Esophagus squamous epithelium (tissue), 5 donors: ENCODE measurements at regions not wholly inside any gene's neighbourhood (a gene's known extent, or its start where the extent isn't known, plus 50 kb on each side); places are given as distances from the start of the nearest gene placed in this dataset.

Experiments
- DNase-seq: peaks from one replicate; lab custom pipeline; 2025; lab: John Stamatoyannopoulos, UW
- H3K27ac ChIP-seq, 4 donors: fragments of 200-600 bp; sonication (generic); one replicate each; pipeline ENCODE4 v1.5.1; 2016 to 2019; ENCODE audit warnings: mild to moderate bottlenecking in 1 of 4
- H3K27me3 ChIP-seq, 4 donors: fragments of 200-600 bp; sonication (generic); 1 replicate in 3 of 4; 2 replicates in 1 of 4; pipeline versions ENCODE4 v1.5.1 to v1.6.0; 2017 to 2021; ENCODE audit warnings: antibody characterized with exemption in 1 of 4
- H3K36me3 ChIP-seq, 3 donors: fragments of 200-600 bp; sonication (generic); one replicate each; pipeline ENCODE4 v1.5.1; 2016 to 2019
- H3K4me1 ChIP-seq, 3 donors: fragments of 200-600 bp; sonication (generic); one replicate each; pipeline ENCODE4 v1.5.1; 2017 to 2019
- H3K4me3 ChIP-seq, 4 donors: fragments of 200-600 bp; sonication (generic); 1 replicate in 3 of 4; 2 replicates in 1 of 4; pipeline ENCODE4 v1.5.1; 2016 to 2019; ENCODE audit warnings: mild to moderate bottlenecking in 2 of 4, moderate library complexity in 1 of 4
- H3K9me3 ChIP-seq, 3 donors: fragments of 200-600 bp; sonication (generic); one replicate each; pipeline ENCODE4 v1.5.1; 2016 to 2019
- POLR2A ChIP-seq, 4 donors: fragments of 450-650 bp; IDR thresholded peaks; one replicate each; pipeline ENCODE4 v1.6.1; 2017; ENCODE audit warnings: antibody characterized with exemption in 4 of 4, mild to moderate bottlenecking in 4 of 4, moderate library complexity in 3 of 4
- WGBS, 2 donors: methylation state at CpG; one replicate each; pipeline ENCODE4 v1.1.5; 2018; 5-methylcytosine and 5-hydroxymethylcytosine counted together
- intact Hi-C: fragments of 100-400 bp; cut with DNase I; formaldehyde crosslinking; loops from one replicate; pipeline ENCODE4 v1.15.0; 2022
- TF ChIP-seq, protein P1 (sequence below), 6 experiments: fragments of 450-650 bp in 4 of 6; fragments of 200-600 bp in 2 of 6; sonication (generic) in 2 of 6; IDR thresholded peaks; one replicate each; pipeline ENCODE4 v1.5.1; 2016 to 2019; ENCODE audit warnings: antibody characterized with exemption in 6 of 6, mild to moderate bottlenecking in 4 of 6, moderate library complexity in 4 of 6
- donor health status: DM: yes; HTN: yes; CAD: no.

DNA sequence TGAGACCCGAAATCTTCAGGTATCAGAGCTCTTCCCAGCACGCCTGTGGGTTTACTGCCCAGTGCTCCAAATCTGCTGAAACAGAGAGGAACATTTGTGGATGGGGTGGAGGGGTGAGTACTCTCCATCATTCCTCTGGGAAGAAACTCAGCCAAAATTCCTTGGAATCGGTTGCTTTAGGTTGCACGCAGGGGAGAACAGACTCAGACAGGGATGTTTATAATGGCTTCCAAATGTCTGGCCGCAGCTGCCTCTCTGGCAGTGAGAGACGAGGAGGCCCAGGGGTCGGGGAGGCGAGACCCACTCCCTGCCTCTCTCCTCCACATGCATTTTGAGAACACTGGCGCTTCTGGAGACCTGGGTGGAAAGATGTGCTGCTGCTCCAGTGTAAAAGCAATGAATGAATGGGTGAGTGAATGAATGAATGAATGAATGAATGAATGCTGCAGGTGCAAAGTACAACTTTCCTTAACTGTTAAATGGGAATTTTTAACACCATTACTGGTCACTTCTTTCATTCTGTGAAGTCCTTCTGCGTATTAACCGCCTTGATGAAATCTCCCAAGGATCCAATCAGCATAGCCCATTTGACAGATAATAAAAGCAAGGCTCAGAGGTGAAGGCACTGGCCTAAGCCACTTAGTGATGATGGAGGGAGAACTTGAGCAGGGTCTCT is 437.4 kb downstream of the MIAT start:
- Histone ChIP-seq H3K4me3 (no peak overlapping the region), H3K27ac (no peak overlapping the region), H3K9me3 (no peaks in the 10 kb centered on the region), H3K4me1 (peaks cover 0 to 3% (median 0%) of the 10 kb centered on the region in 3 donors), H3K27me3 (peaks cover 0 to 46% (median 0%) of the 10 kb centered on the region in 4 donors), H3K36me3 (no peaks in the 10 kb centered on the region)
- TF ChIP-seq POLR2A (IDR thresholded peaks at IDR 0.05), result no peak
- TF ChIP-seq, protein P1, sequence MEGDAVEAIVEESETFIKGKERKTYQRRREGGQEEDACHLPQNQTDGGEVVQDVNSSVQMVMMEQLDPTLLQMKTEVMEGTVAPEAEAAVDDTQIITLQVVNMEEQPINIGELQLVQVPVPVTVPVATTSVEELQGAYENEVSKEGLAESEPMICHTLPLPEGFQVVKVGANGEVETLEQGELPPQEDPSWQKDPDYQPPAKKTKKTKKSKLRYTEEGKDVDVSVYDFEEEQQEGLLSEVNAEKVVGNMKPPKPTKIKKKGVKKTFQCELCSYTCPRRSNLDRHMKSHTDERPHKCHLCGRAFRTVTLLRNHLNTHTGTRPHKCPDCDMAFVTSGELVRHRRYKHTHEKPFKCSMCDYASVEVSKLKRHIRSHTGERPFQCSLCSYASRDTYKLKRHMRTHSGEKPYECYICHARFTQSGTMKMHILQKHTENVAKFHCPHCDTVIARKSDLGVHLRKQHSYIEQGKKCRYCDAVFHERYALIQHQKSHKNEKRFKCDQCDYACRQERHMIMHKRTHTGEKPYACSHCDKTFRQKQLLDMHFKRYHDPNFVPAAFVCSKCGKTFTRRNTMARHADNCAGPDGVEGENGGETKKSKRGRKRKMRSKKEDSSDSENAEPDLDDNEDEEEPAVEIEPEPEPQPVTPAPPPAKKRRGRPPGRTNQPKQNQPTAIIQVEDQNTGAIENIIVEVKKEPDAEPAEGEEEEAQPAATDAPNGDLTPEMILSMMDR (IDR thresholded peaks at IDR 0.05), result no peak
- WGBS, 2 donors, result 52 to 70% methylated on average over 9 to 11 of the region's 11 CpGs
- no peak for DNase-seq
- intact Hi-C loops, result loop anchor here (10.0 kb wide), 1 partner anchor 100 kb away; no protein-coding TSS in a partner anchor

DNA sequence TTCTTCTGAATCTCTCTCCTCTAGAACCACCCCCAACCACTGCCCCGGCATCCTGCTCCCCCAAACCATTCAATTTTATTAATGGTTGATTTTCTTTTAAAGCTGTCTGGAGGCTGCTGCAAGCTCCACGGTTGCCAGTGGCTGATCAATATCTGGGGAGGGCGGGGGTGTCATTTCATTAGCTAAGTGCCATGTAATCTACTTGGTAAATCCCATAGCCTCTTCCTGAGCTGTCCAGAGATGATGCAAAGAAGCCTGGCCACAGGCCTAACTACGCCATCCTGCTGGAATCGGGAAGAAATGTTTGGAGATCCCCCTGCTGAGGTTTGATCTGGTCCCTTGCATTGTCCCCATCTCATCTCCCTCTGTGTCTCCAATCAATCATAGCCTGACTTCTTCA is 440.1 kb downstream of the MIAT start:
- H3K4me1 ChIP-seq, result peaks cover 0 to 6% (median 3%) of the 10 kb centered on the region in 3 donors
- no peak for DNase-seq
- 56 to 68% methylated on average over 4 to 5 of the region's 5 CpGs for WGBS, 2 donors
- TF ChIP-seq POLR2A (IDR thresholded peaks at IDR 0.05), result no peak
- TF ChIP-seq, protein P1 (IDR thresholded peaks at IDR 0.05), result no peak
- no peaks in the 10 kb centered on the region for H3K36me3 ChIP-seq
- H3K27ac ChIP-seq, result no peak overlapping the region
- H3K27me3 ChIP-seq, result peaks cover 0 to 56% (median 0%) of the 10 kb centered on the region in 4 donors
- no peaks in the 10 kb centered on the region for H3K9me3 ChIP-seq
- no peak overlapping the region for H3K4me3 ChIP-seq
- intact Hi-C loops, result loop anchor here (10.0 kb wide), 1 partner anchor 97 kb away; no protein-coding TSS in a partner anchor

DNA sequence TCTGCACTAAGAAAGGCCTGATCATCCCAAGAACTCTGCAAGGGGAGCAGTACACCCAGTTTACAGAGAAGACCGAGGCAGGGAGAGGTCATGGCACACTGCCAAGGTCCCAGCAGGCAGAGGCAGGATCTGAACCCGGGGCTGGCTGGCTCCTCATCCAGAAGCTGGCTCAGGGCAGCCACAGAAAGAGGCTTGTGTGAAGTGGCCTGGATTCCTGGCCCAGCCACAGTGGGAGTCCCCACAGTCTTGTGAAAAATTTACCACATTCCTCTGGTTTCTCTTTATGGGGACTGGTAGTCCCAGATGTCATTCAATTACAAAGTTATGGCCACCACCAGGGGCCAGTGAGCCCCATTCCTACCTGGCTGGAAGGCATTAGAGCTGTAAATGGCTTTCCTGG is 440.5 kb downstream of the MIAT start:
- Histone ChIP-seq H3K4me3 (no peak overlapping the region), H3K4me1 (peaks cover 0 to 6% (median 3%) of the 10 kb centered on the region in 3 donors), H3K27ac (no peak overlapping the region), H3K36me3 (no peaks in the 10 kb centered on the region), H3K27me3 (peaks cover 0 to 56% (median 0%) of the 10 kb centered on the region in 4 donors), H3K9me3 (no peaks in the 10 kb centered on the region)
- intact Hi-C loops, result loop anchor here (10.0 kb wide), 1 partner anchor 97 kb away; no protein-coding TSS in a partner anchor
- 45% methylated on average over 2 of the region's 2 CpGs; no CpG with 5 or more reads in 1 of the 2 donors for WGBS, 2 donors
- no peak for TF ChIP-seq POLR2A (IDR thresholded peaks at IDR 0.05)
- TF ChIP-seq, protein P1 (IDR thresholded peaks at IDR 0.05), result no peak
- DNase-seq, result no peak

DNA sequence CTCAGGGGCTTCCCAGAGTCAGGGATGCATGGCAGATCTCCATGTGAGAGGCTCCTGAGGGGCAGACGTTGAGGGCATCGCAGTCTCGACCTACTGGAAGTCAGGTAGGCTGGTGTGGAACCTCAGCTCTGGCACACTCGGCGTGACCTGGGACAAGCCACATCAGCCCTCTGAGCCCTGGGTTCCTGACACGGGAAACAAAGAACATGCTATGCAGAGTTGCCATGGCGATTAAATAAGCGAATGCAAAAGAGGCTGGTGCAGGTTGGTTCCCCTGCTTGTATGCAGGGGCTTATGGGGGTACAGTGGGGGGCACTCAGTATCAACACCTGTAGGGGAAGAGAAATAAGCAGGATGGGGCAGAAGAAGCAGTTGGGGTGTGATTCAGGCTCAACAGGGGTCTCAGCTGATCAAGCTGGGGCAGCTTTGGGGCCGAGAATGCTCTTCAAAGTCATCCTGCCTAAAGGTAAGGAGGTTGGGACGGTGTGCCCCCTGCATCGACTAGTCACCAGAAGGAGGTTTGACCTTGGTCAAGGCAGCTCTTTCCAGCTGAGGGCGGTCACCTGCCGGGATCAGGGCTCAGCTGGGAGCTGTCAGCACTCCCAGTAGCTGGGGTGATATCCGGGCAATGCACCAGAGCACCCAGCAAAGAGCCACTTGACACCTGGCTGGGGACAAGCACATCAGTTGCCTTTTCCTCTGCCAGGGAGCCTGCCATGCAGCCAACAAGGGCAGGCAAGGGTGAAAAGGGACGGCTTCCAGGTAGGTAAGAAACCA is 442.7 kb downstream of the MIAT start:
- H3K27me3 ChIP-seq, result peaks cover 0 to 56% (median 0%) of the 10 kb centered on the region in 4 donors
- intact Hi-C loops, result loop anchor here (10.0 kb wide), 1 partner anchor 95 kb away; no protein-coding TSS in a partner anchor
- DNase-seq, result no peak
- peaks cover 0 to 6% (median 0%) of the 10 kb centered on the region in 3 donors for H3K4me1 ChIP-seq
- no peak overlapping the region for H3K4me3 ChIP-seq
- 64 to 72% methylated on average over 10 to 12 of the region's 15 CpGs for WGBS, 2 donors
- no peaks in the 10 kb centered on the region for H3K9me3 ChIP-seq
- TF ChIP-seq POLR2A (IDR thresholded peaks at IDR 0.05), result no peak
- TF ChIP-seq, protein P1 (IDR thresholded peaks at IDR 0.05), result no peak
- H3K36me3 ChIP-seq, result no peaks in the 10 kb centered on the region
- H3K27ac ChIP-seq, result no peak overlapping the region

DNA sequence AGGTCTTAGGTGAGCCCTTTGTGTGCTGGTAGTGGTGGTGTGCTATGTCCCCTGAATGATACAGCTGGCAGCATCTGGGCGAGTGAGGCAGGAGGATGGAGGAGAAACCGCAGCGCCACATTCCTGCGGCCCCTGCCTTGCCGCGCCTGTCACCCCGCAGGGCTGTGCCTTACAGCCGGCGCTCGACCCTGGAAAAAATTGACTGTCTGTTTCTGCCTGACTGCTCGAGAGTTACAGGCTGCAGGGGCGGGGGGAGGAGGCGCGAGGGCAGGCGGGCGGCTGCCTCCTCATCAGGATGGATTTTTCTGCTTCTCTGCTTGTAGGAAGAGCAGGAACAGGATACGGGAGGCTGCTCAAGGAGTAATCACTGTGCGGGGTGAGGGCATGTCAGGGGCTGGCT is 443.4 kb downstream of the MIAT start:
- peaks cover 0 to 56% (median 0%) of the 10 kb centered on the region in 4 donors for H3K27me3 ChIP-seq
- H3K4me1 ChIP-seq, result peaks cover 0 to 10% (median 0%) of the 10 kb centered on the region in 3 donors
- 2 to 7% methylated on average over 5 to 8 of the region's 18 CpGs for WGBS, 2 donors
- no peaks in the 10 kb centered on the region for H3K9me3 ChIP-seq
- H3K27ac ChIP-seq, result no peak overlapping the region
- no peak for DNase-seq
- TF ChIP-seq, protein P1 (IDR thresholded peaks at IDR 0.05), result no peak
- intact Hi-C loops, result no loop called here
- no peak overlapping the region for H3K4me3 ChIP-seq
- no peaks in the 10 kb centered on the region for H3K36me3 ChIP-seq
